Mammary epithelial cell (primary cell): ENCODE measurements at regions not wholly inside any gene's neighbourhood (a gene's known extent, or its start where the extent isn't known, plus 50 kb on each side); places are given as distances from the start of the nearest gene placed in this dataset.

ENCODE experiments used
- CTCF ChIP-seq, 2 donors: IDR thresholded peaks in 1 of 2; conservative IDR thresholded peaks in 1 of 2; 2 replicates each; pipeline ENCODE4 v1.5.1; 2011 to 2012; ENCODE audit warnings: inconsistent platforms in 2 of 2, low read length in 2 of 2, mild to moderate bottlenecking in 2 of 2, control low read depth in 1 of 2, low read depth in 1 of 2; ENCODE audit not compliant: insufficient read depth in 1 of 2; ENCODE audit errors: extremely low read depth in 1 of 2
- EZH2 ChIP-seq: IDR thresholded peaks from 2 replicates; pipeline ENCODE4 v1.6.1; 2012; ENCODE audit warnings: low read length, inconsistent platforms, borderline replicate concordance

DNA sequence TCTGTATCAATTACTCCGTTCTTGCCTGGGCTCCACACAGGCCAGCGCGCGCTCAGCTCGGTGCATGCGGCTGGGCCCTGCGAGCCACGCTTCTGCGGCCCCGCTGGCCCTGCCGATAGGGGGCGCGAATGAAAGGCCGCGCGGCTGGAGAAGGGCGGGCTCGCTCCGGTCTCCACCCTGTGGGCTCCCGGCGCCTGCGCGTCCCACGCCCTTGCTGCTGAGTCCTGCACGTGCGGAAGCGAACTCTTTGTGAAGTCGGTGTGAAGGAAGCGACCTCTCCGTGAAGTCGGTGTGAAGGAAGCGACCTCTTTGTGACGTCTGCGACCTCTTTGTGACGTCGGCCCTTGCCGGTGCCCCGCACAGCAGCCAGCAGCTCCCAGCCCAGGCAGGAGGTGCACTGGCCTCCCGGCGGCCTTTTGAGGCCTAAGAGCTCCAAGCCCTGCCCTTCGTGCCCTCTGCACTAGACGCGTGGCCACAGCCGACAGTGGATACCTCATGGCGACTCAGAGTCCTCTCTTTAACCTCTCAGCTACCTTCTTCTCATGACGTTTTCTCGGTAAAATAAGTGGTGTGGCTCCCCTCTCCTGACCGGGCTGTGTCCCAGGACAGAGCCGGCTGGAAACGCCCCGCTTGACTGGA, 391.9 kb upstream of the RAB6C start:
- TF ChIP-seq CTCF (conservative IDR thresholded peaks at IDR 0.05 in 1 of 2, IDR thresholded peaks at IDR 0.05 in 1 of 2; ENCODE audit: extremely low read depth in 1 of 2, insufficient read depth in 1 of 2, low read depth in 1 of 2, low read length in 2 of 2) (no peak), EZH2 (no peak)
